HepG2 (cell line): ENCODE measurements at regions not wholly inside any gene's neighbourhood (a gene's known extent, or its start where the extent isn't known, plus 50 kb on each side); places are given as distances from the start of the nearest gene placed in this dataset.

Experiments used
- ATAC-seq: fragments of 200-7000 bp; cut with Tn5 transposase; 3 replicates; pipeline ENCODE4 v1.9.1; 2020; ENCODE audit warnings: mild to moderate bottlenecking, moderate library complexity
- BruUV-seq: library from RNA; stranded (reverse); fragments of 400-500 nt; replicated peaks from 2 replicates; lab custom pipeline; 2021; lab: Mats Ljungman, UMichigan
- CTCF ChIA-PET: fragments of 300-600 bp; formaldehyde crosslinking; extraction: SDS; loops from one replicate; lab custom pipeline; 2021; ENCODE audit warnings: low total read pairs, inconsistent platforms, low intra/inter-chr PET ratio; lab: Yijun Ruan, JAX
- POLR2A ChIA-PET: fragments of 350-600 bp; sonication (Branson Sonifier 250); formaldehyde crosslinking; loops from one replicate; lab custom pipeline; 2020; ENCODE audit warnings: antibody characterized with exemption, inconsistent platforms; lab: Yijun Ruan, JAX
- DNase-seq: peaks from one replicate; pipeline ENCODE4 v3.0.0-alpha.2; 2015; ENCODE audit warnings: low spot score
- FAIRE-seq: peaks from 3 replicates; lab custom pipeline; 2011; peaks lifted over from hg19 to GRCh38; lab: Jason Lieb, UNC
- H2AFZ ChIP-seq: one replicate; pipeline ENCODE4 v1.6.1; 2011; ENCODE audit warnings: low read length, inconsistent platforms
- H3K27ac ChIP-seq: fragments of 300-600 bp; 3 replicates; pipeline ENCODE4 v1.8.0; 2011; ENCODE audit warnings: mixed run types, mild to moderate bottlenecking, mixed read lengths, low read length, inconsistent platforms; ENCODE audit not compliant: insufficient read depth; ENCODE audit errors: extremely low read length
- H3K27me3 ChIP-seq, 2 experiments: fragments of 200-600 bp in 1 of 2; 2 replicates in 1 of 2; 3 replicates in 1 of 2; pipeline versions ENCODE4 v1.6.0 to v1.8.0; 2011; ENCODE audit warnings: low read length in 2 of 2, mild to moderate bottlenecking in 2 of 2, moderate library complexity in 2 of 2, inconsistent platforms in 1 of 2; ENCODE audit not compliant: insufficient read depth in 2 of 2, control insufficient read depth in 1 of 2
- H3K36me3 ChIP-seq, 2 experiments: fragments of 200-600 bp in 1 of 2; replicated peaks in 1 of 2; 2 replicates in 1 of 2; 3 replicates in 1 of 2; pipeline versions ENCODE4 v1.5.1 to v1.8.0; 2011; ENCODE audit warnings: low read length in 2 of 2, inconsistent platforms in 1 of 2; ENCODE audit not compliant: insufficient read depth in 2 of 2, control insufficient read depth in 1 of 2
- H3K4me1 ChIP-seq: 2 replicates; pipeline ENCODE4 v1.5.1; 2012; ENCODE audit warnings: low read length, inconsistent platforms; ENCODE audit not compliant: insufficient read depth
- H3K4me2 ChIP-seq: 2 replicates; pipeline ENCODE4 v1.6.0; 2011; ENCODE audit warnings: low read depth, low read length, inconsistent platforms
- H3K4me3 ChIP-seq, 3 experiments: fragments of 200-600 bp in 1 of 3; sonication (generic), shearing (Covaris generic) in 1 of 3; replicated peaks in 1 of 3; 2 replicates each; pipeline ENCODE4 v1.5.1; 2011 to 2016; ENCODE audit warnings: low read length in 3 of 3, inconsistent platforms in 2 of 3, low read depth in 2 of 3, mild to moderate bottlenecking in 2 of 3, control low read depth in 1 of 3, mixed read lengths in 1 of 3; ENCODE audit not compliant: insufficient read depth in 1 of 3
- H3K79me2 ChIP-seq: one replicate; pipeline ENCODE4 v1.6.1; 2011; ENCODE audit warnings: low read length, inconsistent platforms; ENCODE audit not compliant: insufficient read depth
- H3K9ac ChIP-seq: 2 replicates; pipeline ENCODE4 v1.6.0; 2011; ENCODE audit warnings: mild to moderate bottlenecking, low read depth, low read length, inconsistent platforms; ENCODE audit not compliant: insufficient read depth
- H3K9me3 ChIP-seq: 2 replicates; pipeline ENCODE4 v1.5.1; 2012; ENCODE audit warnings: mild to moderate bottlenecking, low read length
- H4K20me1 ChIP-seq: 2 replicates; pipeline ENCODE4 v1.6.0; 2011; ENCODE audit warnings: inconsistent platforms, mild to moderate bottlenecking, low read length, moderate library complexity; ENCODE audit not compliant: insufficient read depth
- MAFG ChIP-seq: sonication (generic); formaldehyde crosslinking; IDR thresholded peaks from 2 replicates; pipeline ENCODE4 v1.5.1; 2020; ENCODE audit warnings: mild to moderate bottlenecking, missing genetic modification reagents
- MYC ChIP-seq: sonication (generic); formaldehyde crosslinking; IDR thresholded peaks from 2 replicates; pipeline ENCODE4 v1.9.0; 2021; ENCODE audit warnings: missing genetic modification reagents, borderline replicate concordance
- NR2F2 ChIP-seq: IDR thresholded peaks from 2 replicates; pipeline ENCODE4 v1.6.1; 2012; ENCODE audit warnings: low read depth, inconsistent platforms, borderline replicate concordance
- SIX1 ChIP-seq: sonication (generic); formaldehyde crosslinking; IDR thresholded peaks from 2 replicates; pipeline ENCODE4 v1.4.0; 2020; ENCODE audit warnings: missing genetic modification reagents, borderline replicate concordance
- SMC3 ChIP-seq: IDR thresholded peaks from 2 replicates; pipeline ENCODE4 v1.6.1; 2011; ENCODE audit warnings: low read length, improper control_type of control experiment
- SP1 ChIP-seq, 2 experiments: fragments of 450-650 bp in 1 of 2; sonication (generic) in 1 of 2; formaldehyde crosslinking in 1 of 2; IDR thresholded peaks; 2 replicates each; pipeline versions ENCODE4 v1.4.0 to v1.6.1; 2016 to 2020; ENCODE audit warnings: missing genetic modification reagents in 1 of 2
- TGIF2 ChIP-seq: IDR thresholded peaks from 2 replicates; pipeline ENCODE4 v1.6.1; 2016; ENCODE audit warnings: control low read depth, missing compliant biosample characterization
- ZFAT ChIP-seq: sonication (generic); formaldehyde crosslinking; conservative IDR thresholded peaks from 2 replicates; pipeline ENCODE4 v1.8.1; 2023; ENCODE audit warnings: missing genetic modification reagents, inconsistent platforms
- ZNF709 ChIP-seq: sonication (generic); formaldehyde crosslinking; IDR thresholded peaks from 2 replicates; pipeline ENCODE4 v1.5.0; 2020; ENCODE audit warnings: mild to moderate bottlenecking, missing genetic modification reagents
- ZNF792 ChIP-seq: IDR thresholded peaks from 2 replicates; pipeline ENCODE4 v1.6.1; 2016
- ZSCAN12 ChIP-seq: sonication (generic); formaldehyde crosslinking; IDR thresholded peaks from 2 replicates; pipeline ENCODE4 v1.9.0; 2021; ENCODE audit warnings: mild to moderate bottlenecking, missing genetic modification reagents
- ZSCAN22 ChIP-seq: sonication (generic); formaldehyde crosslinking; IDR thresholded peaks from 2 replicates; pipeline ENCODE4 v1.4.0; 2020; ENCODE audit warnings: mild to moderate bottlenecking, missing genetic modification reagents
- WGBS: methylation state at CpG from one replicate; pipeline ENCODE4 v1.1.6; 2017; ENCODE audit warnings: low lambda C conversion rate; 5-methylcytosine and 5-hydroxymethylcytosine counted together
- in situ Hi-C: cut with HindIII; loops from 2 replicates; pipeline ENCODE4 v1.10.0; 2017; ENCODE audit warnings: low pct_unique_long_range_greater_than_20kb; ENCODE audit not compliant: extremely low pct_ligation_motif_present
- intact Hi-C: fragments of 100-400 bp; cut with micrococcal nuclease; formaldehyde crosslinking; loops from one replicate; pipeline ENCODE4 v1.10.0; 2022; ENCODE audit not compliant: unreplicated experiment
- TF ChIP-seq, protein P1 (sequence below): sonication (generic); formaldehyde crosslinking; IDR thresholded peaks from 2 replicates; pipeline ENCODE4 v1.5.0; 2020; ENCODE audit warnings: missing genetic modification reagents
- TF ChIP-seq, protein P2 (sequence below): sonication (generic); formaldehyde crosslinking; IDR thresholded peaks from 2 replicates; pipeline ENCODE4 v1.5.0; 2020; ENCODE audit warnings: mild to moderate bottlenecking, missing genetic modification reagents
- TF ChIP-seq, protein P3 (sequence below): sonication (generic); formaldehyde crosslinking; IDR thresholded peaks from 2 replicates; pipeline ENCODE4 v1.8.1; 2022; ENCODE audit warnings: low read depth, mild to moderate bottlenecking, missing genetic modification reagents

DNA sequence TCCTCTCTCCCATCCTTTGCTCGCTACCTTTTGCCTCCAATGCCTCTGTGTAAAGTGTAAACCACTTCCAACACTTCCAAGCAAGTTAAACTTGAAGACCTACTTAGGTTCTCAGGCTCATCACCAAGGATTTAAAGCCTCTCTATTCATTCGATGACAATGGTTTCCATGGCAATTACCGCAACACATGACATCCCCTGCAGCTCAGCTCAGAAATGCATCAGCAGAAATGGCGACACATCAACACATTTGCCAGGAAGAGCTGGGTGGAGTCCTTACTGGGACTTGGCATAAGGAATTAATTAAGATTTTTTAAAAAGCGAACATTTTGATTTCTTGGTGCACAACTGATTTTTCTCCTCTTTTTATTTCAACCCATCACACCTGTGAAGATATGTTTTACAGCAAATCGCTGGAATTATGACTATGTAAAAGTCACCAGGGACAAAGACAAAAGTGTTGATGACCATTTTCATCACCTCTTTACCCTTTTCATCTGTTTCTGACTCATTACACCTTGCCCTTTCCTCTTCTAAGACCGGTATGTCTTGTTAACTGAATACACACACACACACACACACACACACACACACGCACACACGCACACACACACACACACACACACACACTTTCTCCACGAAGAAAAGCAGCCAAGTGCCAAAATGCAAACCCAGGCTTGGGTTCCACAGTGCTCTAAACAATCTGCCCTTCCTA, 453.4 kb upstream of the CELF2 start:
- POLR2A ChIA-PET: no interaction called here
- Histone ChIP-seq H3K79me2 (no peaks in the 10 kb centered on the region), H3K36me3 (no peaks in the 10 kb centered on the region), H3K4me3 (no peak overlapping the region), H3K9ac (no peak overlapping the region), H3K4me1 (no peaks in the 10 kb centered on the region), H3K9me3 (peaks cover 89% of the 10 kb centered on the region), H3K4me2 (no peak overlapping the region), H3K27me3 (no peaks in the 10 kb centered on the region)
- 17% methylated on average over 10 of the region's 10 CpGs for WGBS
- in situ Hi-C loops (no loop called here), intact Hi-C loops (no loop called here)
- BruUV-seq: no TSS peak
- no peak for ATAC-seq
- CTCF ChIA-PET: no interaction called here
- no peak for DNase-seq
- TF ChIP-seq, protein P1, sequence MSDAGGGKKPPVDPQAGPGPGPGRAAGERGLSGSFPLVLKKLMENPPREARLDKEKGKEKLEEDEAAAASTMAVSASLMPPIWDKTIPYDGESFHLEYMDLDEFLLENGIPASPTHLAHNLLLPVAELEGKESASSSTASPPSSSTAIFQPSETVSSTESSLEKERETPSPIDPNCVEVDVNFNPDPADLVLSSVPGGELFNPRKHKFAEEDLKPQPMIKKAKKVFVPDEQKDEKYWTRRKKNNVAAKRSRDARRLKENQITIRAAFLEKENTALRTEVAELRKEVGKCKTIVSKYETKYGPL (CRISPR knock-in tag): no peak
- TF ChIP-seq MAFG (CRISPR knock-in tag) (no peak), TGIF2 (no peak), ZFAT (CRISPR knock-in tag) (no peak), ZSCAN12 (CRISPR knock-in tag) (no peak), ZNF792 (CRISPR knock-in tag) (no peak), ZNF709 (CRISPR knock-in tag) (no peak), ZSCAN22 (no peak), SMC3 (no peak), MYC (CRISPR knock-in tag) (no peak), SIX1 (CRISPR knock-in tag) (no peak), NR2F2 (no peak), SP1 (IDR thresholded peaks at IDR 0.05) (no peak), SP1 (CRISPR knock-in tag; IDR thresholded peaks at IDR 0.05) (no peak)
- TF ChIP-seq, protein P2, sequence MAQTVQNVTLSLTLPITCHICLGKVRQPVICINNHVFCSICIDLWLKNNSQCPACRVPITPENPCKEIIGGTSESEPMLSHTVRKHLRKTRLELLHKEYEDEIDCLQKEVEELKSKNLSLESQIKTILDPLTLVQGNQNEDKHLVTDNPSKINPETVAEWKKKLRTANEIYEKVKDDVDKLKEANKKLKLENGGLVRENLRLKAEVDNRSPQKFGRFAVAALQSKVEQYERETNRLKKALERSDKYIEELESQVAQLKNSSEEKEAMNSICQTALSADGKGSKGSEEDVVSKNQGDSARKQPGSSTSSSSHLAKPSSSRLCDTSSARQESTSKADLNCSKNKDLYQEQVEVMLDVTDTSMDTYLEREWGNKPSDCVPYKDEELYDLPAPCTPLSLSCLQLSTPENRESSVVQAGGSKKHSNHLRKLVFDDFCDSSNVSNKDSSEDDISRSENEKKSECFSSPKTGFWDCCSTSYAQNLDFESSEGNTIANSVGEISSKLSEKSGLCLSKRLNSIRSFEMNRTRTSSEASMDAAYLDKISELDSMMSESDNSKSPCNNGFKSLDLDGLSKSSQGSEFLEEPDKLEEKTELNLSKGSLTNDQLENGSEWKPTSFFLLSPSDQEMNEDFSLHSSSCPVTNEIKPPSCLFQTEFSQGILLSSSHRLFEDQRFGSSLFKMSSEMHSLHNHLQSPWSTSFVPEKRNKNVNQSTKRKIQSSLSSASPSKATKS (CRISPR knock-in tag): no peak
- TF ChIP-seq, protein P3, sequence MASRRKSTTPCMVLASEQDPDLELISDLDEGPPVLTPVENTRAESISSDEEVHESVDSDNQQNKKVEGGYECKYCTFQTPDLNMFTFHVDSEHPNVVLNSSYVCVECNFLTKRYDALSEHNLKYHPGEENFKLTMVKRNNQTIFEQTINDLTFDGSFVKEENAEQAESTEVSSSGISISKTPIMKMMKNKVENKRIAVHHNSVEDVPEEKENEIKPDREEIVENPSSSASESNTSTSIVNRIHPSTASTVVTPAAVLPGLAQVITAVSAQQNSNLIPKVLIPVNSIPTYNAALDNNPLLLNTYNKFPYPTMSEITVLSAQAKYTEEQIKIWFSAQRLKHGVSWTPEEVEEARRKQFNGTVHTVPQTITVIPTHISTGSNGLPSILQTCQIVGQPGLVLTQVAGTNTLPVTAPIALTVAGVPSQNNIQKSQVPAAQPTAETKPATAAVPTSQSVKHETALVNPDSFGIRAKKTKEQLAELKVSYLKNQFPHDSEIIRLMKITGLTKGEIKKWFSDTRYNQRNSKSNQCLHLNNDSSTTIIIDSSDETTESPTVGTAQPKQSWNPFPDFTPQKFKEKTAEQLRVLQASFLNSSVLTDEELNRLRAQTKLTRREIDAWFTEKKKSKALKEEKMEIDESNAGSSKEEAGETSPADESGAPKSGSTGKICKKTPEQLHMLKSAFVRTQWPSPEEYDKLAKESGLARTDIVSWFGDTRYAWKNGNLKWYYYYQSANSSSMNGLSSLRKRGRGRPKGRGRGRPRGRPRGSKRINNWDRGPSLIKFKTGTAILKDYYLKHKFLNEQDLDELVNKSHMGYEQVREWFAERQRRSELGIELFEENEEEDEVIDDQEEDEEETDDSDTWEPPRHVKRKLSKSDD (CRISPR knock-in tag): no peak
- TF ChIP-seq, all 625 proteins: peak for 0
- no peaks in the 10 kb centered on the region for H4K20me1 ChIP-seq
- FAIRE-seq: no peak
- no peak overlapping the region for H2AFZ ChIP-seq
- no peak overlapping the region for H3K27ac ChIP-seq
